ENCODE measurements at regions not wholly inside any gene's neighbourhood (a gene's known extent, or its start where the extent isn't known, plus 50 kb on each side); places are given as distances from the start of the nearest gene placed in this dataset.

DNA sequence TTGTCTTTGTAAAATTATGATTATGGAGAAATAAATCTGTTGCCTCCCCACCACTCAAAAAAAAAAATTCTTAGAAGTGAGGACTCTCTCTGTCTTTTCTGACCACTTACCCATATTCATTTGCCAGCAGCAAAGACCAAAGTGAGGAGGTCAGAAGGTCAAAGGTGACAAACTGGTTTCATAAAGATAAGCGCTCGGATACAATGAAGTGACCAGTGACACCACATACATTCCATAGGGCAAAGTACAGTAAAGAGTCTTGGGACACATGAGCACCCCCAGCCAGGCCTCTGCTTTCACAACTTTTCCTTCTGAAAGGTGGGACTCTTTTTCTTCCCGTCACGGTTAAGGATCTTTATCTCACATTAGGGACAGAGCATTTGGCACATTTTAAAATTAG lies 75.9 kb upstream of the TCF4 start:
- H3K36me3 ChIP-seq, result no peaks in the 10 kb centered on the region
- intact Hi-C loops (cut with DNase I), result no loop called here
- no peaks in the 10 kb centered on the region for H3K27me3 ChIP-seq
- H3K9me3 ChIP-seq, result no peaks in the 10 kb centered on the region
- H3K27ac ChIP-seq, result no peak overlapping the region
- 90 to 96% methylated on average over 4 of the region's 4 CpGs for WGBS, 2 donors
- ATAC-seq, result no peak
- no peak for FAIRE-seq
- DNase-seq, result no peak
- TF ChIP-seq, protein P1, sequence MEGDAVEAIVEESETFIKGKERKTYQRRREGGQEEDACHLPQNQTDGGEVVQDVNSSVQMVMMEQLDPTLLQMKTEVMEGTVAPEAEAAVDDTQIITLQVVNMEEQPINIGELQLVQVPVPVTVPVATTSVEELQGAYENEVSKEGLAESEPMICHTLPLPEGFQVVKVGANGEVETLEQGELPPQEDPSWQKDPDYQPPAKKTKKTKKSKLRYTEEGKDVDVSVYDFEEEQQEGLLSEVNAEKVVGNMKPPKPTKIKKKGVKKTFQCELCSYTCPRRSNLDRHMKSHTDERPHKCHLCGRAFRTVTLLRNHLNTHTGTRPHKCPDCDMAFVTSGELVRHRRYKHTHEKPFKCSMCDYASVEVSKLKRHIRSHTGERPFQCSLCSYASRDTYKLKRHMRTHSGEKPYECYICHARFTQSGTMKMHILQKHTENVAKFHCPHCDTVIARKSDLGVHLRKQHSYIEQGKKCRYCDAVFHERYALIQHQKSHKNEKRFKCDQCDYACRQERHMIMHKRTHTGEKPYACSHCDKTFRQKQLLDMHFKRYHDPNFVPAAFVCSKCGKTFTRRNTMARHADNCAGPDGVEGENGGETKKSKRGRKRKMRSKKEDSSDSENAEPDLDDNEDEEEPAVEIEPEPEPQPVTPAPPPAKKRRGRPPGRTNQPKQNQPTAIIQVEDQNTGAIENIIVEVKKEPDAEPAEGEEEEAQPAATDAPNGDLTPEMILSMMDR (IDR thresholded peaks at IDR 0.05), result no peak
- H3K4me1 ChIP-seq, result no peaks in the 10 kb centered on the region
- no peak overlapping the region for H3K4me3 ChIP-seq

DNA sequence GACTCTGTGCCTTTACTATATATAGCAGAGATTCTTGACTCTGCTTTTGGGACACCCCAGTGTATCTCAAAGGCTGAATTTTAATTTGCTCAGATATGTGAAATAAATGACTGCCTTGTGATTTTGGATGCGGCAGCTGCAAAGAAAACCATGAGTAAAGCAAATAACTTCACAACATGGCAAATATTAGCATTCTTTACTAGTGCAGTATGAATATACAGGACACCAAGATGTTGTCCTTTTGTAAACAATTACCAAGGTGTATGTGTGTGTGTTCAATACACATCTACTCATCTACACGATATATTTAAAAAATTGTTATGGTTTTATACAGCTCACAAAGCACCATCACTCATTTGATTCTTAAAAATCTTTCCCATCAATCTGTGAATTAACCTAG lies 70.6 kb upstream of the TCF4 start:
- H3K36me3 ChIP-seq, result no peaks in the 10 kb centered on the region
- WGBS, 2 donors, result 44 to 51% methylated on average over 2 of the region's 2 CpGs
- no peak overlapping the region for H3K4me3 ChIP-seq
- no peak overlapping the region for H3K27ac ChIP-seq
- intact Hi-C loops (cut with DNase I), result no loop called here
- FAIRE-seq (no peak), DNase-seq (no peak), ATAC-seq (no peak)
- no peaks in the 10 kb centered on the region for H3K4me1 ChIP-seq
- TF ChIP-seq, protein P1 (IDR thresholded peaks at IDR 0.05), result no peak
- no peaks in the 10 kb centered on the region for H3K27me3 ChIP-seq
- no peaks in the 10 kb centered on the region for H3K9me3 ChIP-seq

DNA sequence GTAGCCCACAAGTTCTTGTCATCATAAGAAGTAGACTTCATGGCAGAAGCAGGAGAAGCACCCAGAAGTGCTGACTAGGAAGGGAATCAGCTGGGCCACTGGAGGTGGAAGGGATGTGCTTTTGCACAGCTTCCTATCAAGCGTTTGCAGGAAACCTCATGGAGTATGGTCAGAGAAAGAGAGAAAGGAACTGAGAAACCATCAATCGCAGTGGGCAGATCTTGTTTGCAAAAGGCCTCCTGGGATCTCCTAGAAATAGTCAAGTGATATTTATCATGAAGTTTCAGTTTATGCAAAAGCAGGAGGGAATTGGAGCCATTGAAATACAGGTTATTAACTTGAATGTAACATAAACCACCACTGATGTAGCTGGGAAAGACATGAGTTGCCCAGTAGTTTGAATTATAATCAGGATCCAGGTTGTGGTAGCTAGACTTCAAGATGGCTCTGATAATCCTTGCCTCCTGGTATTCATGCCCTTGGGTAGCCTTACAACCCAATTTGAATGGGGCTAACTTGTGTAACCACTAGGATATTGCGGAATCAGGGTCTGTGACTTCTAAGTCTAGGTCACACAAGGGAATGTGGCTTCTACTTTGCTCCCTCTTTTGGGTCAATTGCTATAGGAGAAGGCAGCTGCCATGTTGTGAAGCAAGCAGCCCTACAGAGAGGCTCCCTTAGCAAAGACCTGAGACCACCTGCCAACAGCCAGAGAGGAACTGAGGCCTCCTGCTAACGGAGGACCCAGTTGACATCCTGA lies 69.8 kb upstream of the TCF4 start:
- FAIRE-seq, result no peak
- H3K9me3 ChIP-seq, result no peaks in the 10 kb centered on the region
- no peaks in the 10 kb centered on the region for H3K27me3 ChIP-seq
- intact Hi-C loops (cut with DNase I), result no loop called here
- H3K36me3 ChIP-seq, result no peaks in the 10 kb centered on the region
- WGBS, 2 donors, result 75 to 82% methylated on average over 4 of the region's 4 CpGs
- ATAC-seq, result no peak
- TF ChIP-seq, protein P1 (IDR thresholded peaks at IDR 0.05), result no peak
- H3K4me1 ChIP-seq, result no peaks in the 10 kb centered on the region
- no peak overlapping the region for H3K4me3 ChIP-seq
- no peak overlapping the region for H3K27ac ChIP-seq
- DNase-seq, result no peak

DNA sequence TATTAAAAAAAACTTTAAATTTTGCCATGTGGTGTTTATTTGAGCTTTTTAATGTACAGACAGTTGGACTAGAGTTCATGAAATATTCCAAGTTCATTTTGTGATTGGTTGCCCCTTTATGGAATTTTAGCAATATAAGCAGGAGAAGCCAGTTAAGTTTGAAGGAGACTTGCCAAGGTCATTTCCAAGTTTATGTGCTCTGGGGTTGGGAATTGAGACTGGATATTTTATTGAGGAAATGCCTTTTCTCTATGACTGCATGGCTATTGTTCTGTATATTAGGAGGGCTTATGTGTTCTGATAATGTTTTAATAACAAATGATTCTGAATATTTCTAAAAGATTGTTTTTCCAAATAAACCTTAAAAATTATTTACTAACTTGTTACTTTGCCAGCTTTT lies 67.0 kb upstream of the TCF4 start:
- intact Hi-C loops (cut with DNase I), result no loop called here
- ATAC-seq, result no peak
- Histone ChIP-seq H3K9me3 (no peaks in the 10 kb centered on the region), H3K4me3 (no peak overlapping the region), H3K27ac (no peak overlapping the region), H3K4me1 (no peaks in the 10 kb centered on the region), H3K36me3 (no peaks in the 10 kb centered on the region), H3K27me3 (no peaks in the 10 kb centered on the region)
- no peak for FAIRE-seq
- DNase-seq, result no peak
- TF ChIP-seq, protein P1 (IDR thresholded peaks at IDR 0.05), result no peak

DNA sequence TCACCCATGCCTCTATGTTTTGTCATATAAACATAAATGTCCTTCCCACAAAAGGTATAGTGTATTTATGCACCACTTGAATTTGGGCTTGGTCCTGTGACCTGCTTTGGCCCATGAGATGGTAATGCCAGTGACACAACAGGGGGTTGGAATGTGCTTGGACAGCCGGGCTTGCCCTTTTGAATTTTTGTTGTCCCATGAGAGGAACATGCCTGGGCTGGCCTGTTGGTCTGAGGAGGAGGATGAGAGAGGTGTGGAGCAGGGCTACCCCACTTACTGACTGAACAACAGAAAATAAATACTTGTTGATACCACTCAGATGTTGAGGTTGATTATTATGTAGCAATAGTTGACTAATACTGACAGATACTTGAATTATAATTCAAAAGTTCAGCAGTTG lies 63.2 kb upstream of the TCF4 start:
- ATAC-seq, result no peak
- Histone ChIP-seq H3K4me3 (no peak overlapping the region), H3K36me3 (no peaks in the 10 kb centered on the region), H3K27me3 (no peaks in the 10 kb centered on the region), H3K4me1 (no peaks in the 10 kb centered on the region), H3K27ac (no peak overlapping the region), H3K9me3 (no peaks in the 10 kb centered on the region)
- TF ChIP-seq, protein P1 (IDR thresholded peaks at IDR 0.05), result no peak
- DNase-seq, result no peak
- no peak for FAIRE-seq
- 54 to 57% methylated on average over 1 of the region's 1 CpG for WGBS, 2 donors
- intact Hi-C loops (cut with DNase I), result no loop called here

Measured in pancreas (tissue), 10 donors.